ENCODE measurements at regions not wholly inside any gene's neighbourhood (a gene's known extent, or its start where the extent isn't known, plus 50 kb on each side); places are given as distances from the start of the nearest gene placed in this dataset.

GRCh38 chr1:168795681-168796080, 66.7 kb upstream of the DPT start:
- TF ChIP-seq CTCF (IDR thresholded peaks at IDR 0.05 in 8 of 11, conservative IDR thresholded peaks at IDR 0.05 in 3 of 11): no peak
- no peak for TF ChIP-seq POLR2AphosphoS5 (IDR thresholded peaks at IDR 0.05)
